ENCODE measurements at regions not wholly inside any gene's neighbourhood (a gene's known extent, or its start where the extent isn't known, plus 50 kb on each side); places are given as distances from the start of the nearest gene placed in this dataset.

DNA sequence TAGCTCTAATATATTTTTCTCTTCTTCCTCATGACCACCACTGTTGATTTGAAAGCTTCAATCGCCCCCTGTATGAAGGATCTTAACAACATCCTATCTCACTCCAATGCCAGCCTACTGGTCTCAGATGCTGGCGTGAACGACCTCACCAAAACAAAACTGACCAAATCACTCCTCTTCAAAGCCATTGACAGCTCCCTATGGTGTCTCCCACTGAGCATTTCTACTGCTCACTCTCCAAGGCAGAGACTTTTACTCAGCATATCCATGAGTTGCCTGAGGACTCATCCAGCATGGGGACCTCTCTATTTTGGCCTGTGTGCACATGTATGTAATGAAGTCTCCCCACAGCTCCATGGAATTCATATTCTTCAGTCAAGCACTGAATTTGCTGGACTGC, 520.4 kb downstream of the TFAP2B start:
- TF ChIP-seq EP300 (IDR thresholded peaks at IDR 0.05) (no peak), CTCF (IDR thresholded peaks at IDR 0.05) (no peak), POLR2A (IDR thresholded peaks at IDR 0.05) (no peak), POLR2AphosphoS5 (IDR thresholded peaks at IDR 0.05) (no peak)

Measured in stomach (tissue), 4 donors.